ENCODE measurements at regions not wholly inside any gene's neighbourhood (a gene's known extent, or its start where the extent isn't known, plus 50 kb on each side); places are given as distances from the start of the nearest gene placed in this dataset.

- Histone ChIP-seq H3K4me3 (no peak overlapping the region; the same call in 1 of the 2 replicates), H3K36me3 (no peaks in the 10 kb centered on the region), H3K27me3 (no peaks in the 10 kb centered on the region), H3K9me3 (no peaks in the 10 kb centered on the region)
- DNase-seq, result no peak
Measured at GRCh38 chr18:75809151-75809925, 381.8 kb upstream of the SMIM21 start.

GRCh38 chr18:75805265-75805664 is 377.8 kb upstream of the SMIM21 start:
- H3K9me3 ChIP-seq, result no peaks in the 10 kb centered on the region
- no peaks in the 10 kb centered on the region for H3K36me3 ChIP-seq
- H3K27me3 ChIP-seq, result no peaks in the 10 kb centered on the region
- no peak for DNase-seq
- H3K4me3 ChIP-seq, result no peak overlapping the region

- DNase-seq, result no peak
- no peaks in the 10 kb centered on the region for H3K27me3 ChIP-seq
- H3K4me3 ChIP-seq, result no peak overlapping the region
Measured at GRCh38 chr18:75802681-75803080, 375.2 kb upstream of the SMIM21 start.

GRCh38 chr18:75801178-75801577 is 373.7 kb upstream of the SMIM21 start:
- Histone ChIP-seq H3K4me3 (no peak overlapping the region), H3K36me3 (no peaks in the 10 kb centered on the region), H3K9me3 (no peaks in the 10 kb centered on the region), H3K27me3 (no peaks in the 10 kb centered on the region)
- DNase-seq, result no peak

More at GRCh38 chr18:75802681-75803080, 375.2 kb upstream of the SMIM21 start:
- H3K9me3 ChIP-seq, result no peaks in the 10 kb centered on the region
- no peaks in the 10 kb centered on the region for H3K36me3 ChIP-seq

GRCh38 chr18:75800331-75800648 is 372.8 kb upstream of the SMIM21 start:
- Histone ChIP-seq H3K4me3 (no peak overlapping the region), H3K36me3 (no peaks in the 10 kb centered on the region), H3K9me3 (no peaks in the 10 kb centered on the region), H3K27me3 (no peaks in the 10 kb centered on the region)
- DNase-seq, result no peak

GRCh38 chr18:75799449-75800330 is 372.2 kb upstream of the SMIM21 start:
- Histone ChIP-seq H3K36me3 (no peaks in the 10 kb centered on the region), H3K27me3 (no peaks in the 10 kb centered on the region), H3K9me3 (no peaks in the 10 kb centered on the region), H3K4me3 (no peak overlapping the region)
- peak; percentile 12 for DNase-seq

GRCh38 chr18:75797046-75797445 is 369.5 kb upstream of the SMIM21 start:
- Histone ChIP-seq H3K36me3 (no peaks in the 10 kb centered on the region), H3K4me3 (no peak overlapping the region), H3K9me3 (no peaks in the 10 kb centered on the region), H3K27me3 (no peaks in the 10 kb centered on the region)
- no peak for DNase-seq

- Histone ChIP-seq H3K27me3 (no peaks in the 10 kb centered on the region), H3K36me3 (no peaks in the 10 kb centered on the region), H3K4me3 (no peak overlapping the region), H3K9me3 (no peaks in the 10 kb centered on the region)
- no peak for DNase-seq
Measured at GRCh38 chr18:75790796-75791195, 363.3 kb upstream of the SMIM21 start.

GRCh38 chr18:75790111-75790510 is 362.6 kb upstream of the SMIM21 start:
- Histone ChIP-seq H3K27me3 (no peaks in the 10 kb centered on the region), H3K36me3 (no peaks in the 10 kb centered on the region), H3K9me3 (no peaks in the 10 kb centered on the region), H3K4me3 (no peak overlapping the region)
- DNase-seq, result no peak

- no peaks in the 10 kb centered on the region for H3K36me3 ChIP-seq
- no peaks in the 10 kb centered on the region for H3K27me3 ChIP-seq
- no peak overlapping the region for H3K4me3 ChIP-seq
- no peak for DNase-seq
- no peaks in the 10 kb centered on the region for H3K9me3 ChIP-seq
Measured at GRCh38 chr18:75785834-75786233, 358.3 kb upstream of the SMIM21 start.

GRCh38 chr18:75785206-75785605 is 357.7 kb upstream of the SMIM21 start:
- no peak overlapping the region for H3K4me3 ChIP-seq
- no peaks in the 10 kb centered on the region for H3K9me3 ChIP-seq
- H3K36me3 ChIP-seq, result no peaks in the 10 kb centered on the region
- no peak for DNase-seq
- no peaks in the 10 kb centered on the region for H3K27me3 ChIP-seq

- no peaks in the 10 kb centered on the region for H3K27me3 ChIP-seq
- no peak overlapping the region for H3K4me3 ChIP-seq
- H3K9me3 ChIP-seq, result no peaks in the 10 kb centered on the region
- no peak for DNase-seq
- H3K36me3 ChIP-seq, result no peaks in the 10 kb centered on the region
Measured at GRCh38 chr18:75784390-75784789, 356.9 kb upstream of the SMIM21 start.

GRCh38 chr18:75783566-75784281 is 356.2 kb upstream of the SMIM21 start:
- Histone ChIP-seq H3K9me3 (no peaks in the 10 kb centered on the region), H3K36me3 (no peaks in the 10 kb centered on the region), H3K4me3 (no peak overlapping the region), H3K27me3 (no peaks in the 10 kb centered on the region)
- no peak for DNase-seq

GRCh38 chr18:75782826-75783225 is 355.3 kb upstream of the SMIM21 start:
- no peak overlapping the region for H3K4me3 ChIP-seq
- DNase-seq, result no peak
- H3K36me3 ChIP-seq, result no peaks in the 10 kb centered on the region
- no peaks in the 10 kb centered on the region for H3K9me3 ChIP-seq
- H3K27me3 ChIP-seq, result no peaks in the 10 kb centered on the region

GRCh38 chr18:75782204-75782603 is 354.7 kb upstream of the SMIM21 start:
- Histone ChIP-seq H3K4me3 (no peak overlapping the region), H3K36me3 (no peaks in the 10 kb centered on the region), H3K27me3 (no peaks in the 10 kb centered on the region), H3K9me3 (no peaks in the 10 kb centered on the region)
- no peak for DNase-seq

- DNase-seq, result no peak
- Histone ChIP-seq H3K4me3 (no peak overlapping the region), H3K9me3 (no peaks in the 10 kb centered on the region), H3K27me3 (no peaks in the 10 kb centered on the region), H3K36me3 (no peaks in the 10 kb centered on the region)
Measured at GRCh38 chr18:75779910-75780309, 352.4 kb upstream of the SMIM21 start.

GRCh38 chr18:75779450-75779849 is 351.9 kb upstream of the SMIM21 start:
- Histone ChIP-seq H3K36me3 (no peaks in the 10 kb centered on the region), H3K4me3 (no peak overlapping the region), H3K27me3 (no peaks in the 10 kb centered on the region), H3K9me3 (no peaks in the 10 kb centered on the region)
- DNase-seq, result no peak
